Liver (tissue), 8 donors: ENCODE measurements at regions not wholly inside any gene's neighbourhood (a gene's known extent, or its start where the extent isn't known, plus 50 kb on each side); places are given as distances from the start of the nearest gene placed in this dataset.

ENCODE experiments used
- DNase-seq: peaks from one replicate; pipeline ENCODE4 v3.0.0-alpha.2; 2017; ENCODE audit warnings: low spot score
- H3K27ac ChIP-seq, 2 donors: one replicate each; pipeline ENCODE4 v1.7.0; 2013; ENCODE audit warnings: inconsistent platforms in 2 of 2, low read length in 2 of 2, control low read depth in 1 of 2, low read depth in 1 of 2, mild to moderate bottlenecking in 1 of 2
- H3K27me3 ChIP-seq, 4 donors: one replicate each; pipeline versions ENCODE4 v1.6.1 to v1.7.0; 2013; ENCODE audit warnings: low read length in 3 of 4, inconsistent platforms in 1 of 4, mild to moderate bottlenecking in 1 of 4, moderate library complexity in 1 of 4; ENCODE audit not compliant: control insufficient read depth in 4 of 4, insufficient read depth in 4 of 4
- H3K36me3 ChIP-seq, 4 donors: one replicate each; pipeline versions ENCODE4 v1.6.1 to v1.7.0; 2013; ENCODE audit warnings: low read length in 3 of 4, mild to moderate bottlenecking in 3 of 4, low read depth in 1 of 4, moderate library complexity in 1 of 4; ENCODE audit not compliant: control insufficient read depth in 4 of 4, insufficient read depth in 3 of 4
- H3K4me1 ChIP-seq, 4 donors: one replicate each; pipeline versions ENCODE4 v1.6.1 to v1.7.0; 2013; ENCODE audit warnings: low read length in 3 of 4, mild to moderate bottlenecking in 3 of 4, moderate library complexity in 1 of 4; ENCODE audit not compliant: control insufficient read depth in 4 of 4, insufficient read depth in 4 of 4
- H3K4me3 ChIP-seq, 3 donors: one replicate each; pipeline versions ENCODE4 v1.6.1 to v1.7.0; 2013; ENCODE audit warnings: low read length in 3 of 3, control low read depth in 1 of 3, low read depth in 1 of 3, mild to moderate bottlenecking in 1 of 3
- H3K9ac ChIP-seq, 2 donors: one replicate each; pipeline ENCODE4 v1.7.0; 2013; ENCODE audit warnings: low read length in 2 of 2, mild to moderate bottlenecking in 2 of 2, moderate library complexity in 2 of 2, control low read depth in 1 of 2, low read depth in 1 of 2
- H3K9me3 ChIP-seq, 4 donors: one replicate each; pipeline versions ENCODE4 v1.6.1 to v1.7.0; 2013; ENCODE audit warnings: low read length in 3 of 4; ENCODE audit not compliant: control insufficient read depth in 4 of 4
- ATF3 ChIP-seq: IDR thresholded peaks from 2 replicates; pipeline ENCODE4 v1.6.1; 2016; ENCODE audit warnings: antibody characterized with exemption
- CTCF ChIP-seq: fragments of 150-350 bp; IDR thresholded peaks from 2 replicates; pipeline ENCODE4 v1.5.1; 2017; ENCODE audit warnings: improper control_type of control experiment, low read depth, low read length; ENCODE audit not compliant: missing input control
- EGR1 ChIP-seq, 2 donors: IDR thresholded peaks; 2 replicates each; pipeline ENCODE4 v1.6.1; 2016 to 2018; ENCODE audit warnings: antibody characterized with exemption in 2 of 2, low read depth in 2 of 2
- FOXA1 ChIP-seq: IDR thresholded peaks from 2 replicates; pipeline ENCODE4 v1.6.1; 2016; ENCODE audit warnings: antibody characterized with exemption
- FOXA2 ChIP-seq: IDR thresholded peaks from 2 replicates; pipeline ENCODE4 v1.6.1; 2016; ENCODE audit warnings: antibody characterized with exemption
- GABPA ChIP-seq, 2 donors: IDR thresholded peaks in 1 of 2; conservative IDR thresholded peaks in 1 of 2; 2 replicates each; pipeline ENCODE4 v1.6.1; 2016; ENCODE audit warnings: antibody characterized with exemption in 2 of 2, mild to moderate bottlenecking in 1 of 2, moderate library complexity in 1 of 2
- HNF4A ChIP-seq, 2 donors: conservative IDR thresholded peaks; 2 replicates each; pipeline ENCODE4 v1.6.1; 2016; ENCODE audit warnings: antibody characterized with exemption in 2 of 2, mild to moderate bottlenecking in 2 of 2
- HNF4G ChIP-seq: IDR thresholded peaks from 2 replicates; pipeline ENCODE4 v1.6.1; 2016; ENCODE audit warnings: antibody characterized with exemption
- JUND ChIP-seq, 2 donors: IDR thresholded peaks; 2 replicates each; pipeline ENCODE4 v1.6.1; 2016; ENCODE audit warnings: antibody characterized with exemption in 2 of 2
- MAX ChIP-seq: IDR thresholded peaks from 2 replicates; pipeline ENCODE4 v1.6.1; 2016; ENCODE audit warnings: antibody characterized with exemption
- NR2F2 ChIP-seq: IDR thresholded peaks from 2 replicates; pipeline ENCODE4 v1.6.1; 2016; ENCODE audit warnings: antibody characterized with exemption
- RAD21 ChIP-seq, 2 donors: IDR thresholded peaks; 2 replicates each; pipeline ENCODE4 v1.6.1; 2016; ENCODE audit warnings: antibody characterized with exemption in 2 of 2, mild to moderate bottlenecking in 2 of 2
- REST ChIP-seq: IDR thresholded peaks from 2 replicates; pipeline ENCODE4 v1.6.1; 2016; ENCODE audit warnings: antibody characterized with exemption, mild to moderate bottlenecking
- RXRA ChIP-seq, 2 donors: IDR thresholded peaks; 2 replicates each; pipeline ENCODE4 v1.6.1; 2017 to 2018; ENCODE audit warnings: antibody characterized with exemption in 2 of 2, mild to moderate bottlenecking in 1 of 2
- SP1 ChIP-seq: IDR thresholded peaks from 2 replicates; pipeline ENCODE4 v1.6.1; 2018; ENCODE audit warnings: antibody characterized with exemption, mild to moderate bottlenecking
- TAF1 ChIP-seq: conservative IDR thresholded peaks from 2 replicates; pipeline ENCODE4 v1.6.1; 2016; ENCODE audit warnings: antibody characterized with exemption, mild to moderate bottlenecking
- YY1 ChIP-seq: IDR thresholded peaks from 2 replicates; pipeline ENCODE4 v1.6.1; 2016; ENCODE audit warnings: antibody characterized with exemption, mild to moderate bottlenecking
- ZBTB33 ChIP-seq: IDR thresholded peaks from 2 replicates; pipeline ENCODE4 v1.6.1; 2016; ENCODE audit warnings: antibody characterized with exemption
- WGBS: extraction: QIAGEN DNeasy Blood & Tissue Kit; methylation state at CpG from one replicate; pipeline ENCODE4 v1.1.7; 2013; 5-methylcytosine and 5-hydroxymethylcytosine counted together
- donor health status: healthy.
- donor health status: healthy.
- donor health status: healthy.
- donor health status: healthy.
- donor health status: healthy.

GRCh38 chr10:63812501-63812900, 291.3 kb downstream of the REEP3 start:
- TF ChIP-seq FOXA1 (no peak), NR2F2 (no peak), CTCF (no peak), HNF4A (conservative IDR thresholded peaks at IDR 0.05) (no peak), ATF3 (no peak), JUND (IDR thresholded peaks at IDR 0.05) (no peak), TAF1 (no peak), HNF4G (no peak), SP1 (no peak), REST (no peak), RXRA (IDR thresholded peaks at IDR 0.05) (no peak), RAD21 (IDR thresholded peaks at IDR 0.05) (no peak), FOXA2 (no peak)
- no peak overlapping the region for H3K4me3 ChIP-seq
- DNase-seq, result no peak
- no peaks in the 10 kb centered on the region for H3K36me3 ChIP-seq
- no peak overlapping the region for H3K27ac ChIP-seq
- H3K27me3 ChIP-seq, result no peaks in the 10 kb centered on the region
- no peaks in the 10 kb centered on the region for H3K4me1 ChIP-seq
- no peaks in the 10 kb centered on the region for H3K9me3 ChIP-seq
- H3K9ac ChIP-seq, result no peak overlapping the region
- WGBS, result 41% methylated on average over 2 of the region's 2 CpGs

GRCh38 chr10:63819753-63820329, 298.6 kb downstream of the REEP3 start:
- peak; percentile 63 for DNase-seq
- Histone ChIP-seq H3K4me3 (no peak overlapping the region), H3K36me3 (no peaks in the 10 kb centered on the region), H3K27ac (no peak overlapping the region), H3K4me1 (peaks cover 0 to 3% (median 0%) of the 10 kb centered on the region in 4 donors), H3K9me3 (no peaks in the 10 kb centered on the region), H3K9ac (no peak overlapping the region), H3K27me3 (no peaks in the 10 kb centered on the region)
- 6% methylated on average over 3 of the region's 3 CpGs for WGBS
- TF ChIP-seq RXRA (IDR thresholded peaks at IDR 0.05) (no peak), ATF3 (peak; percentile 58), MAX (no peak), CTCF (peak; percentile 74), JUND (IDR thresholded peaks at IDR 0.05) (no peak), GABPA (IDR thresholded peaks at IDR 0.05 in 1 of 2, conservative IDR thresholded peaks at IDR 0.05 in 1 of 2) (no peak), NR2F2 (no peak), FOXA1 (no peak), HNF4G (no peak), EGR1 (IDR thresholded peaks at IDR 0.05; ENCODE audit: low read depth in 2 of 2) (no peak), YY1 (peak; percentile 31), ZBTB33 (no peak), HNF4A (conservative IDR thresholded peaks at IDR 0.05) (no peak), FOXA2 (no peak), RAD21 (IDR thresholded peaks at IDR 0.05) (peak; percentile 90 to 91)
